SJSA1 (cell line): ENCODE measurements at regions not wholly inside any gene's neighbourhood (a gene's known extent, or its start where the extent isn't known, plus 50 kb on each side); places are given as distances from the start of the nearest gene placed in this dataset.
A peak's percentile ranks its signal among the peaks of the same experiment; 100 is the strongest.

Experiments used
- DNase-seq, 2 experiments: peaks; one replicate each; pipeline ENCODE4 v3.0.0-alpha.2; 2015 to 2020; ENCODE audit warnings: low spot score in 2 of 2, low read depth in 1 of 2
- H3K27ac ChIP-seq: fragments of 250-450 bp; sonication (Bioruptor Pico); 2 replicates; pipeline ENCODE4 v1.5.1; 2020; ENCODE audit warnings: mild to moderate bottlenecking, moderate library complexity
- H3K27me3 ChIP-seq: fragments of 250-450 bp; sonication (Bioruptor Pico); replicated peaks from 2 replicates; pipeline ENCODE4 v1.5.1; 2020; ENCODE audit warnings: mild to moderate bottlenecking, moderate library complexity
- H3K36me3 ChIP-seq: fragments of 250-450 bp; sonication (Bioruptor Pico); 2 replicates; pipeline ENCODE4 v1.5.1; 2020; ENCODE audit warnings: mild to moderate bottlenecking
- H3K4me1 ChIP-seq: fragments of 250-450 bp; sonication (Bioruptor Pico); replicated peaks from 2 replicates; pipeline ENCODE4 v1.6.1; 2021; ENCODE audit warnings: mild to moderate bottlenecking
- H3K4me3 ChIP-seq: fragments of 250-450 bp; sonication (Bioruptor Pico); 2 replicates; pipeline ENCODE4 v1.5.1; 2020; ENCODE audit warnings: mild to moderate bottlenecking
- H3K9me3 ChIP-seq: fragments of 250-450 bp; sonication (Bioruptor Pico); replicated peaks from 2 replicates; pipeline ENCODE4 v1.5.1; 2020; ENCODE audit warnings: mild to moderate bottlenecking

GRCh38 chr4:157992948-157993839 is 179.6 kb downstream of the GASK1B start:
- no peak overlapping the region for H3K4me3 ChIP-seq
- no peaks in the 10 kb centered on the region for H3K9me3 ChIP-seq
- no peak for DNase-seq
- peaks cover 8% of the 10 kb centered on the region for H3K4me1 ChIP-seq
- no peaks in the 10 kb centered on the region; the same call in 1 of the 2 replicates for H3K27me3 ChIP-seq
- H3K36me3 ChIP-seq: no peaks in the 10 kb centered on the region
- H3K27ac ChIP-seq: no peak overlapping the region

GRCh38 chr4:157992038-157992705 is 180.7 kb downstream of the GASK1B start:
- peak; percentile 47 to 48 for DNase-seq
- Histone ChIP-seq H3K36me3 (no peaks in the 10 kb centered on the region), H3K9me3 (no peaks in the 10 kb centered on the region), H3K4me1 (peaks cover 8% of the 10 kb centered on the region), H3K27me3 (no peaks in the 10 kb centered on the region; the same call in 1 of the 2 replicates), H3K4me3 (no peak overlapping the region), H3K27ac (no peak overlapping the region)

GRCh38 chr4:157988641-157989040 is 184.2 kb downstream of the GASK1B start:
- no peaks in the 10 kb centered on the region for H3K36me3 ChIP-seq
- H3K4me1 ChIP-seq: no peaks in the 10 kb centered on the region
- no peak overlapping the region for H3K27ac ChIP-seq
- H3K9me3 ChIP-seq: no peaks in the 10 kb centered on the region
- no peaks in the 10 kb centered on the region; the same call in 1 of the 2 replicates for H3K27me3 ChIP-seq
- H3K4me3 ChIP-seq: no peak overlapping the region
- DNase-seq: no peak

- Histone ChIP-seq H3K36me3 (no peaks in the 10 kb centered on the region), H3K4me1 (no peaks in the 10 kb centered on the region), H3K27ac (no peak overlapping the region), H3K4me3 (no peak overlapping the region), H3K9me3 (no peaks in the 10 kb centered on the region), H3K27me3 (no peaks in the 10 kb centered on the region; the same call in none of the 2 replicates)
- DNase-seq: no peak
Measured at GRCh38 chr4:157984285-157984911, 188.4 kb downstream of the GASK1B start.

GRCh38 chr4:157983300-157983699 is 189.5 kb downstream of the GASK1B start:
- H3K9me3 ChIP-seq: no peaks in the 10 kb centered on the region
- H3K27me3 ChIP-seq: no peaks in the 10 kb centered on the region; the same call in none of the 2 replicates
- no peak overlapping the region for H3K27ac ChIP-seq
- H3K4me3 ChIP-seq: no peak overlapping the region
- H3K4me1 ChIP-seq: no peaks in the 10 kb centered on the region
- no peak for DNase-seq
- H3K36me3 ChIP-seq: no peaks in the 10 kb centered on the region

GRCh38 chr4:157980158-157980557 is 192.7 kb downstream of the GASK1B start:
- no peaks in the 10 kb centered on the region; the same call in none of the 2 replicates for H3K27me3 ChIP-seq

GRCh38 chr4:157978680-157979361 is 194.0 kb downstream of the GASK1B start:
- Histone ChIP-seq H3K36me3 (no peaks in the 10 kb centered on the region), H3K27ac (no peak overlapping the region), H3K9me3 (no peaks in the 10 kb centered on the region), H3K4me1 (no peaks in the 10 kb centered on the region), H3K27me3 (no peaks in the 10 kb centered on the region; the same call in none of the 2 replicates), H3K4me3 (no peak overlapping the region)
- DNase-seq: peak; percentile 41 to 46

More at GRCh38 chr4:157980158-157980557, 192.7 kb downstream of the GASK1B start:
- Histone ChIP-seq H3K4me1 (no peaks in the 10 kb centered on the region), H3K27ac (no peak overlapping the region), H3K36me3 (no peaks in the 10 kb centered on the region), H3K4me3 (no peak overlapping the region), H3K9me3 (no peaks in the 10 kb centered on the region)
- DNase-seq: no peak

- H3K9me3 ChIP-seq: no peaks in the 10 kb centered on the region
- no peaks in the 10 kb centered on the region; the same call in none of the 2 replicates for H3K27me3 ChIP-seq
- DNase-seq: no peak
- H3K4me3 ChIP-seq: no peak overlapping the region
- H3K27ac ChIP-seq: no peak overlapping the region
- H3K4me1 ChIP-seq: no peaks in the 10 kb centered on the region
- no peaks in the 10 kb centered on the region for H3K36me3 ChIP-seq
Measured at GRCh38 chr4:157977086-157977485, 195.7 kb downstream of the GASK1B start.

GRCh38 chr4:157973297-157973696 is 199.5 kb downstream of the GASK1B start:
- no peak for DNase-seq
- H3K4me1 ChIP-seq: no peaks in the 10 kb centered on the region
- H3K27ac ChIP-seq: no peak overlapping the region
- H3K4me3 ChIP-seq: no peak overlapping the region
- no peaks in the 10 kb centered on the region for H3K9me3 ChIP-seq
- H3K36me3 ChIP-seq: no peaks in the 10 kb centered on the region
- H3K27me3 ChIP-seq: no peaks in the 10 kb centered on the region; the same call in 1 of the 2 replicates

- Histone ChIP-seq H3K4me1 (no peaks in the 10 kb centered on the region), H3K4me3 (no peak overlapping the region), H3K27ac (no peak overlapping the region), H3K27me3 (no peaks in the 10 kb centered on the region; the same call in 1 of the 2 replicates), H3K36me3 (no peaks in the 10 kb centered on the region), H3K9me3 (no peaks in the 10 kb centered on the region)
- DNase-seq: no peak
Measured at GRCh38 chr4:157964463-157964862, 208.4 kb downstream of the GASK1B start.

- Histone ChIP-seq H3K27me3 (no peaks in the 10 kb centered on the region; the same call in 1 of the 2 replicates), H3K4me3 (no peak overlapping the region), H3K4me1 (no peaks in the 10 kb centered on the region), H3K27ac (no peak overlapping the region), H3K36me3 (no peaks in the 10 kb centered on the region), H3K9me3 (no peaks in the 10 kb centered on the region)
- no peak for DNase-seq
Measured at GRCh38 chr4:157961229-157961990, 211.4 kb downstream of the GASK1B start.

- H3K4me3 ChIP-seq: no peak overlapping the region
- no peaks in the 10 kb centered on the region for H3K36me3 ChIP-seq
- H3K27ac ChIP-seq: no peak overlapping the region
- H3K4me1 ChIP-seq: no peaks in the 10 kb centered on the region
- DNase-seq: no peak
- H3K9me3 ChIP-seq: no peaks in the 10 kb centered on the region
- no peaks in the 10 kb centered on the region; the same call in 1 of the 2 replicates for H3K27me3 ChIP-seq
Measured at GRCh38 chr4:157957905-157958304, 214.9 kb downstream of the GASK1B start.

GRCh38 chr4:157942017-157942416 is 230.8 kb downstream of the GASK1B start:
- Histone ChIP-seq H3K4me3 (no peak overlapping the region), H3K4me1 (no peaks in the 10 kb centered on the region), H3K27me3 (no peaks in the 10 kb centered on the region), H3K36me3 (no peaks in the 10 kb centered on the region), H3K27ac (no peak overlapping the region), H3K9me3 (no peaks in the 10 kb centered on the region)
- DNase-seq: no peak
